HG02623 (cell line): ENCODE measurements at regions not wholly inside any gene's neighbourhood (a gene's known extent, or its start where the extent isn't known, plus 50 kb on each side); places are given as distances from the start of the nearest gene placed in this dataset.
A peak's percentile ranks its signal among the peaks of the same experiment; 100 is the strongest.

ENCODE experiments used
- ATAC-seq: cut with Tn5 transposase; IDR thresholded peaks from one replicate; pipeline ENCODE4 v1.9.1; 2021; ENCODE audit warnings: moderate library complexity; ENCODE audit not compliant: unreplicated experiment

- ATAC-seq, result no peak
These were observed 142.6 kb downstream of the MRPL14 start for GRCh38 chr6:43984442-43985321.

- no peak for ATAC-seq
These were observed 143.6 kb downstream of the MRPL14 start for GRCh38 chr6:43983632-43984031.

GRCh38 chr6:43983191-43983590, 144.1 kb downstream of the MRPL14 start:
- no peak for ATAC-seq

- ATAC-seq, result no peak
These were observed 145.1 kb downstream of the MRPL14 start for GRCh38 chr6:43982084-43982625.

- ATAC-seq, result no peak
These were observed 145.8 kb downstream of the MRPL14 start for GRCh38 chr6:43981363-43981990.

- ATAC-seq, result no peak
These were observed 147.1 kb downstream of the MRPL14 start for GRCh38 chr6:43980004-43980795.

GRCh38 chr6:43979525-43979924, 147.7 kb downstream of the MRPL14 start:
- no peak for ATAC-seq

GRCh38 chr6:43978473-43979346, 148.5 kb downstream of the MRPL14 start:
- ATAC-seq, result no peak

GRCh38 chr6:43977404-43978111, 149.7 kb downstream of the MRPL14 start:
- ATAC-seq, result peak; percentile 70

- ATAC-seq, result no peak
These were observed 150.4 kb downstream of the MRPL14 start for GRCh38 chr6:43976706-43977403.

- no peak for ATAC-seq
These were observed 152.5 kb downstream of the MRPL14 start for GRCh38 chr6:43974643-43975230.

GRCh38 chr6:43973357-43973756, 153.9 kb downstream of the MRPL14 start:
- no peak for ATAC-seq

- no peak for ATAC-seq
These were observed 154.3 kb downstream of the MRPL14 start for GRCh38 chr6:43972913-43973300.

GRCh38 chr6:43972179-43972912, 154.9 kb downstream of the MRPL14 start:
- no peak for ATAC-seq

- no peak for ATAC-seq
These were observed 155.5 kb downstream of the MRPL14 start for GRCh38 chr6:43971776-43972126.

- no peak for ATAC-seq
These were observed 156.1 kb downstream of the MRPL14 start for GRCh38 chr6:43970913-43971775.
